ENCODE measurements at regions not wholly inside any gene's neighbourhood (a gene's known extent, or its start where the extent isn't known, plus 50 kb on each side); places are given as distances from the start of the nearest gene placed in this dataset.
A peak's percentile ranks its signal among the peaks of the same experiment; 100 is the strongest.

DNA sequence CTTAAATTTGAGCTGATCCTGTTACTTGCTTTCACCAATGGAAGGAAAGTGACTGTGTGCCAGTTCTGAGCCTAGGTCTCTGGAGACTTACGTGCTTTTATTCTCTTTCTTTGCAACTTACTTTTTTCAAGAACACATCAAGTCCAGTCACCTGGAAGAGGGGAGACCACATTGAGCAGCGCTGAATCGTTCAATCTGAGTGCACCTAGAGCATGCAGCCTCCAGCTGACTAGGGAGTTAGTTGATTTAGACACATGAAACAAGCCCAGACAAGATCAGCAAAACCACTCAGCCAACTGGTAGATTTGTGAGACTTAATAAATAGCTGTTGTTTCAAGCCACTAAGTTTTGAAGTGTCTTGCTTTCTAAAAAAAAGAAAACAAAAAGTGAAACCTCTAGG, 1014.8 kb upstream of the FBXO33 start:
- no peak for TF ChIP-seq CTCF (IDR thresholded peaks at IDR 0.05; ENCODE audit: low read depth, low read length)
- Histone ChIP-seq H3K27me3 (no peaks in the 10 kb centered on the region), H3K36me3 (no peaks in the 10 kb centered on the region), H3K4me1 (no peaks in the 10 kb centered on the region), H3K4me3 (ENCODE audit: low read depth, low read length) (no peak overlapping the region), H3K9me3 (no peaks in the 10 kb centered on the region)
- no peak for DNase-seq

DNA sequence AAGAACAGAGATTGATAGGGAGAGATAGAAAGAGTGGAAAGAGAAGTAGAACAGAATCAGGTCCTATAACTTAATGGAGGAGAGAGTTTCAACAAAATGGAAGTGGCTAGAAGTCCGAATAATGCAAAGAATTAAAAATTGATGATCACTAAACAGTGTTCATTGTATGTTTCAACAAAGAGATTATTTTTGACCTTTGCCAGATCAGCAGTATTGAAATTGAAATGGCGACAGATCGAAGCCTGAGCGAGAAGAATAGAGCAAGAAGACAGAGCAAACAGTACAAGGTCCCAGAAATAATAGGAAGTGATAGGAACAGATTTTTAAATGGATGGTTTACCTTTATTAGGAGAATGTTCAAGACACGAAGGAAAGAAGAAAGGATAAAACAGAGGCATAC, 1012.8 kb upstream of the FBXO33 start:
- Histone ChIP-seq H3K4me3 (ENCODE audit: low read depth, low read length) (no peak overlapping the region), H3K27me3 (no peaks in the 10 kb centered on the region), H3K4me1 (no peaks in the 10 kb centered on the region), H3K36me3 (no peaks in the 10 kb centered on the region), H3K9me3 (no peaks in the 10 kb centered on the region)
- no peak for TF ChIP-seq CTCF (IDR thresholded peaks at IDR 0.05; ENCODE audit: low read depth, low read length)
- no peak for DNase-seq

- no peaks in the 10 kb centered on the region for H3K27me3 ChIP-seq
- DNase-seq = no peak
- no peaks in the 10 kb centered on the region for H3K9me3 ChIP-seq
- H3K36me3 ChIP-seq = no peaks in the 10 kb centered on the region
- no peaks in the 10 kb centered on the region for H3K4me1 ChIP-seq
- TF ChIP-seq CTCF (IDR thresholded peaks at IDR 0.05; ENCODE audit: low read depth, low read length) = no peak
- H3K4me3 ChIP-seq (ENCODE audit: low read depth, low read length) = no peak overlapping the region
Measured at GRCh38 chr14:40436551-40436950, 1004.3 kb upstream of the FBXO33 start.

GRCh38 chr14:40417777-40418401, 985.7 kb upstream of the FBXO33 start:
- no peaks in the 10 kb centered on the region for H3K27me3 ChIP-seq
- peak; percentile 19 for DNase-seq
- no peaks in the 10 kb centered on the region for H3K9me3 ChIP-seq
- no peaks in the 10 kb centered on the region for H3K36me3 ChIP-seq
- TF ChIP-seq CTCF (IDR thresholded peaks at IDR 0.05; ENCODE audit: low read depth, low read length) = peak; percentile 62
- no peak overlapping the region for H3K4me3 ChIP-seq (ENCODE audit: low read depth, low read length)
- no peaks in the 10 kb centered on the region for H3K4me1 ChIP-seq

GRCh38 chr14:40416565-40416964, 984.3 kb upstream of the FBXO33 start:
- H3K27me3 ChIP-seq = no peaks in the 10 kb centered on the region
- H3K9me3 ChIP-seq = no peaks in the 10 kb centered on the region
- DNase-seq = no peak
- no peaks in the 10 kb centered on the region for H3K4me1 ChIP-seq
- no peaks in the 10 kb centered on the region for H3K36me3 ChIP-seq
- no peak overlapping the region for H3K4me3 ChIP-seq (ENCODE audit: low read depth, low read length)
- no peak for TF ChIP-seq CTCF (IDR thresholded peaks at IDR 0.05; ENCODE audit: low read depth, low read length)

DNA sequence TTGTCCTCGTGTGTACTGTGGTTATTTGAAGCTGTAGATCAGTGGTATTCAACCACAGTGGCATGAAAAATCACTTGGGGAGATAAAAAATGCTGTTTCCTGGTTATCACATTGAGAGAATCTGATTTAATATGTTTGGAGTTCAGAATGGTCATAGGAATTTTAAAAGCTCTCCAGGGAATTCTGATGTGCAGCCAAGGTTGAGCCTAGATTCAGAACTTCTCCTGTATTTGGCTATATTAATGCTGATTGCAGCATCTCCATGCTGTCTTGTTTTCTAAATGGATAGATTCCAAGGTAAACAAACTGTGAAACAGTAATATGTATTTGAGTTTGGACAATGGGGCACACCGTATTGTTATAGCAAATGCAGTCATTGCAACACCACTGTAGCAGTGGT, 982.2 kb upstream of the FBXO33 start:
- no peaks in the 10 kb centered on the region for H3K9me3 ChIP-seq
- no peak overlapping the region for H3K4me3 ChIP-seq (ENCODE audit: low read depth, low read length)
- DNase-seq = no peak
- H3K27me3 ChIP-seq = no peaks in the 10 kb centered on the region
- no peak for TF ChIP-seq CTCF (IDR thresholded peaks at IDR 0.05; ENCODE audit: low read depth, low read length)
- H3K36me3 ChIP-seq = no peaks in the 10 kb centered on the region
- no peaks in the 10 kb centered on the region for H3K4me1 ChIP-seq

Data from BE2C (cell line).